ENCODE measurements at regions not wholly inside any gene's neighbourhood (a gene's known extent, or its start where the extent isn't known, plus 50 kb on each side); places are given as distances from the start of the nearest gene placed in this dataset.

GRCh38 chr13:73168226-73168952 lies 109.6 kb downstream of the KLF5 start:
- Histone ChIP-seq H3K27ac (ENCODE audit: low read length) (no peak overlapping the region), H3K27me3 (ENCODE audit: control insufficient read depth, insufficient read depth, low read length) (no peaks in the 10 kb centered on the region), H3K9me3 (ENCODE audit: control insufficient read depth, insufficient read depth, low read depth, low read length) (no peaks in the 10 kb centered on the region), H3K36me3 (ENCODE audit: control insufficient read depth, insufficient read depth, low read length) (no peaks in the 10 kb centered on the region), H3K4me3 (ENCODE audit: low read depth in 2 of 2, low read length in 2 of 2) (no peak overlapping the region), H3K4me1 (ENCODE audit: control insufficient read depth, insufficient read depth, low read length) (no peaks in the 10 kb centered on the region)
- TF ChIP-seq SIN3A (IDR thresholded peaks at IDR 0.05; ENCODE audit: borderline replicate concordance, insufficient read depth, low read depth, low read length) (no peak), TCF7L2 (IDR thresholded peaks at IDR 0.05; ENCODE audit: low read depth, low read length) (no peak), POLR2AphosphoS5 (IDR thresholded peaks at IDR 0.05; ENCODE audit: low read depth, low read length) (no peak)
- TF ChIP-seq, protein P1, sequence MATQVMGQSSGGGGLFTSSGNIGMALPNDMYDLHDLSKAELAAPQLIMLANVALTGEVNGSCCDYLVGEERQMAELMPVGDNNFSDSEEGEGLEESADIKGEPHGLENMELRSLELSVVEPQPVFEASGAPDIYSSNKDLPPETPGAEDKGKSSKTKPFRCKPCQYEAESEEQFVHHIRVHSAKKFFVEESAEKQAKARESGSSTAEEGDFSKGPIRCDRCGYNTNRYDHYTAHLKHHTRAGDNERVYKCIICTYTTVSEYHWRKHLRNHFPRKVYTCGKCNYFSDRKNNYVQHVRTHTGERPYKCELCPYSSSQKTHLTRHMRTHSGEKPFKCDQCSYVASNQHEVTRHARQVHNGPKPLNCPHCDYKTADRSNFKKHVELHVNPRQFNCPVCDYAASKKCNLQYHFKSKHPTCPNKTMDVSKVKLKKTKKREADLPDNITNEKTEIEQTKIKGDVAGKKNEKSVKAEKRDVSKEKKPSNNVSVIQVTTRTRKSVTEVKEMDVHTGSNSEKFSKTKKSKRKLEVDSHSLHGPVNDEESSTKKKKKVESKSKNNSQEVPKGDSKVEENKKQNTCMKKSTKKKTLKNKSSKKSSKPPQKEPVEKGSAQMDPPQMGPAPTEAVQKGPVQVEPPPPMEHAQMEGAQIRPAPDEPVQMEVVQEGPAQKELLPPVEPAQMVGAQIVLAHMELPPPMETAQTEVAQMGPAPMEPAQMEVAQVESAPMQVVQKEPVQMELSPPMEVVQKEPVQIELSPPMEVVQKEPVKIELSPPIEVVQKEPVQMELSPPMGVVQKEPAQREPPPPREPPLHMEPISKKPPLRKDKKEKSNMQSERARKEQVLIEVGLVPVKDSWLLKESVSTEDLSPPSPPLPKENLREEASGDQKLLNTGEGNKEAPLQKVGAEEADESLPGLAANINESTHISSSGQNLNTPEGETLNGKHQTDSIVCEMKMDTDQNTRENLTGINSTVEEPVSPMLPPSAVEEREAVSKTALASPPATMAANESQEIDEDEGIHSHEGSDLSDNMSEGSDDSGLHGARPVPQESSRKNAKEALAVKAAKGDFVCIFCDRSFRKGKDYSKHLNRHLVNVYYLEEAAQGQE (IDR thresholded peaks at IDR 0.05; ENCODE audit: insufficient read depth in 1 of 2, low read depth in 2 of 2, low read length in 1 of 2), result no peak
- ATAC-seq (no peak), DNase-seq (ENCODE audit: low read depth, low spot score) (no peak)
- intact Hi-C loops (cut with micrococcal nuclease; ENCODE audit: unreplicated experiment) (no loop called here), in situ Hi-C loops (cut with HindIII; ENCODE audit: low pct_unique_long_range_greater_than_20kb, low sequenced_read_pairs) (no loop called here)
- ChIA-PET POLR2A (no interaction called here), CTCF (interaction anchor here (0.6 kb wide), 1 partner anchor 40 kb away, joined by 8 read pairs; no protein-coding TSS in a partner anchor)
- BruUV-seq (replicated peaks), result no TSS peak

DNA sequence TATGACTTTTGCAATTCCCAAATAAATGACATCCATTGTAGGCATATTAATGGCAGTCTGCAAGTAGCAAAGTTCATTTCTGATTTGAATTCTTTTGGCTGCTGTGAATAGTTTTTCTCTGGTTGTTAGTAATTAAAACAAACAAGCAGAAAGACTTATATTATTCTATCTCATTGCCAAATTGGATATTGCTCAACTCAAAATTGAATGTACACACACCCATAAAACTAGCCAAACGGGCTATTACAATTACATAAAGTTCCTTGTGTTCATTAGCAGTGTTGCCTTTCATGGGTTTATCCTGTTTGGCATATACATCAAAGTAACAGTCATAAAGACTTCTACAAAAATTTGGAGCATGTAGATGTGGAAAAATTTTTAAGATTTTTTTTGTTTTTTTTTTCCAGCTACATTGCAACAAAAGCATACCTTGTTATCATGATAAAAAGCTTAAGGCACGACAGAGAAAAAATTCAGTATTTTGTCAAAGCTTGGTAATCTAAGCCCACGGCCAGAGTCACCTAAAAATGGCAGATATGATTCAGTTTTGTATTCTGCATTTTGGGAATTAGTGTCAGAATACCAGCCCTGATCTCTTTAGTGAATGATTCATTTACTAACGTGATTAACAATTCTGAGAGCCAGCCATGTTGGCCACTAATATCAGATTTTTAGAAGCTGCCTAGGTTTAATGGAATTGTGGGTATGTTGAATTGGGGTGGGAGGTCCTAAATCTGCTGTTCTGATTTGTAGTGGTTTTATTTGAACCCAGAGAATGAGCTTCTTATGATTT lies 108.4 kb downstream of the KLF5 start:
- TF ChIP-seq TCF7L2 (IDR thresholded peaks at IDR 0.05; ENCODE audit: low read depth, low read length) (no peak), POLR2AphosphoS5 (IDR thresholded peaks at IDR 0.05; ENCODE audit: low read depth, low read length) (no peak), SIN3A (IDR thresholded peaks at IDR 0.05; ENCODE audit: borderline replicate concordance, insufficient read depth, low read depth, low read length) (no peak)
- TF ChIP-seq, protein P2, sequence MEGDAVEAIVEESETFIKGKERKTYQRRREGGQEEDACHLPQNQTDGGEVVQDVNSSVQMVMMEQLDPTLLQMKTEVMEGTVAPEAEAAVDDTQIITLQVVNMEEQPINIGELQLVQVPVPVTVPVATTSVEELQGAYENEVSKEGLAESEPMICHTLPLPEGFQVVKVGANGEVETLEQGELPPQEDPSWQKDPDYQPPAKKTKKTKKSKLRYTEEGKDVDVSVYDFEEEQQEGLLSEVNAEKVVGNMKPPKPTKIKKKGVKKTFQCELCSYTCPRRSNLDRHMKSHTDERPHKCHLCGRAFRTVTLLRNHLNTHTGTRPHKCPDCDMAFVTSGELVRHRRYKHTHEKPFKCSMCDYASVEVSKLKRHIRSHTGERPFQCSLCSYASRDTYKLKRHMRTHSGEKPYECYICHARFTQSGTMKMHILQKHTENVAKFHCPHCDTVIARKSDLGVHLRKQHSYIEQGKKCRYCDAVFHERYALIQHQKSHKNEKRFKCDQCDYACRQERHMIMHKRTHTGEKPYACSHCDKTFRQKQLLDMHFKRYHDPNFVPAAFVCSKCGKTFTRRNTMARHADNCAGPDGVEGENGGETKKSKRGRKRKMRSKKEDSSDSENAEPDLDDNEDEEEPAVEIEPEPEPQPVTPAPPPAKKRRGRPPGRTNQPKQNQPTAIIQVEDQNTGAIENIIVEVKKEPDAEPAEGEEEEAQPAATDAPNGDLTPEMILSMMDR (IDR thresholded peaks at IDR 0.05), result no peak
- TF ChIP-seq, protein P1 (IDR thresholded peaks at IDR 0.05; ENCODE audit: insufficient read depth in 1 of 2, low read depth in 2 of 2, low read length in 1 of 2), result no peak
- no peak for ATAC-seq
- in situ Hi-C loops (cut with HindIII; ENCODE audit: low pct_unique_long_range_greater_than_20kb, low sequenced_read_pairs) (no loop called here), intact Hi-C loops (cut with micrococcal nuclease; ENCODE audit: unreplicated experiment) (no loop called here)
- H3K4me3 ChIP-seq (ENCODE audit: low read depth in 2 of 2, low read length in 2 of 2), result no peak overlapping the region
- no peaks in the 10 kb centered on the region for H3K9me3 ChIP-seq (ENCODE audit: control insufficient read depth, insufficient read depth, low read depth, low read length)
- CTCF ChIA-PET, result interaction anchor here (0.7 kb wide), 1 partner anchor 8 kb away, joined by 6 read pairs; no protein-coding TSS in a partner anchor
- H3K4me1 ChIP-seq (ENCODE audit: control insufficient read depth, insufficient read depth, low read length), result no peaks in the 10 kb centered on the region
- BruUV-seq (replicated peaks), result no TSS peak
- no peak for DNase-seq (ENCODE audit: low read depth, low spot score)
- H3K27ac ChIP-seq (ENCODE audit: low read length), result no peak overlapping the region
- H3K27me3 ChIP-seq (ENCODE audit: control insufficient read depth, insufficient read depth, low read length), result no peaks in the 10 kb centered on the region
- no peaks in the 10 kb centered on the region for H3K36me3 ChIP-seq (ENCODE audit: control insufficient read depth, insufficient read depth, low read length)
- POLR2A ChIA-PET, result no interaction called here
